ENCODE measurements at regions not wholly inside any gene's neighbourhood (a gene's known extent, or its start where the extent isn't known, plus 50 kb on each side); places are given as distances from the start of the nearest gene placed in this dataset.

- Histone ChIP-seq H2AK5ac (ENCODE audit: low read length) (no peak overlapping the region), H3K4me1 (ENCODE audit: control insufficient read depth in 1 of 2, insufficient read depth in 2 of 2, low read length in 2 of 2) (no peaks in the 10 kb centered on the region), H2AFZ (ENCODE audit: insufficient read depth, low read length, poor library complexity) (no peak overlapping the region), H3K27ac (ENCODE audit: low read depth, low read length) (no peak overlapping the region), H3K4ac (ENCODE audit: low read depth, low read length) (no peak overlapping the region), H3K14ac (ENCODE audit: low read length) (no peak overlapping the region), H2BK120ac (ENCODE audit: insufficient read depth, low read length, poor library complexity) (no peak overlapping the region), H3K79me2 (ENCODE audit: control insufficient read depth, insufficient read depth, low read length, poor library complexity) (no peaks in the 10 kb centered on the region), H4K91ac (ENCODE audit: low read depth, low read length) (no peak overlapping the region), H3K4me2 (ENCODE audit: low read length) (no peak overlapping the region), H3K79me1 (ENCODE audit: low read length) (no peaks in the 10 kb centered on the region), H3K23ac (ENCODE audit: low read length) (no peak overlapping the region), H3K9ac (ENCODE audit: low read length) (no peak overlapping the region), H3K27me3 (ENCODE audit: insufficient read depth, low read length) (no peaks in the 10 kb centered on the region), H2BK12ac (ENCODE audit: low read length) (no peak overlapping the region), H3K36me3 (ENCODE audit: control insufficient read depth in 1 of 2, insufficient read depth in 2 of 2, low read length in 2 of 2) (no peaks in the 10 kb centered on the region), H3K9me3 (ENCODE audit: insufficient read depth, low read depth, low read length) (no peaks in the 10 kb centered on the region), H3K18ac (ENCODE audit: low read length) (no peak overlapping the region), H3K4me3 (ENCODE audit: low read depth, low read length) (no peak overlapping the region), H4K12ac (ENCODE audit: low read depth, low read length) (no peak overlapping the region), H2BK5ac (ENCODE audit: low read depth, low read length, poor library complexity) (no peak overlapping the region), H4K8ac (ENCODE audit: low read depth, low read length) (no peak overlapping the region)
- no CpG with 5 or more reads among the region's 2 CpGs for WGBS (ENCODE audit: extremely low coverage, insufficient coverage, insufficient read length)
- no peak for DNase-seq
These were observed 328.3 kb downstream of the SOCS6 start for GRCh38 chr18:70617020-70617763.

GRCh38 chr18:70600225-70600925, 311.5 kb downstream of the SOCS6 start:
- DNase-seq, result no peak
- no peaks in the 10 kb centered on the region for H3K9me3 ChIP-seq (ENCODE audit: insufficient read depth, low read depth, low read length)
- no peaks in the 10 kb centered on the region for H3K27me3 ChIP-seq (ENCODE audit: insufficient read depth, low read length)

GRCh38 chr18:70598406-70598805, 309.6 kb downstream of the SOCS6 start:
- Histone ChIP-seq H3K4me2 (ENCODE audit: low read length) (no peak overlapping the region), H3K27me3 (ENCODE audit: insufficient read depth, low read length) (no peaks in the 10 kb centered on the region), H2AFZ (ENCODE audit: insufficient read depth, low read length, poor library complexity) (no peak overlapping the region), H3K4ac (ENCODE audit: low read depth, low read length) (no peak overlapping the region), H3K23ac (ENCODE audit: low read length) (no peak overlapping the region), H2BK120ac (ENCODE audit: insufficient read depth, low read length, poor library complexity) (no peak overlapping the region), H3K36me3 (ENCODE audit: control insufficient read depth in 1 of 2, insufficient read depth in 2 of 2, low read length in 2 of 2) (no peaks in the 10 kb centered on the region), H3K79me2 (ENCODE audit: control insufficient read depth, insufficient read depth, low read length, poor library complexity) (no peaks in the 10 kb centered on the region), H3K79me1 (ENCODE audit: low read length) (no peaks in the 10 kb centered on the region), H3K4me1 (ENCODE audit: control insufficient read depth in 1 of 2, insufficient read depth in 2 of 2, low read length in 2 of 2) (no peaks in the 10 kb centered on the region), H3K9me3 (ENCODE audit: insufficient read depth, low read depth, low read length) (no peaks in the 10 kb centered on the region), H3K27ac (ENCODE audit: low read depth, low read length) (no peak overlapping the region), H2AK5ac (ENCODE audit: low read length) (no peak overlapping the region), H2BK5ac (ENCODE audit: low read depth, low read length, poor library complexity) (no peak overlapping the region), H4K8ac (ENCODE audit: low read depth, low read length) (no peak overlapping the region), H3K9ac (ENCODE audit: low read length) (no peak overlapping the region), H3K14ac (ENCODE audit: low read length) (no peak overlapping the region), H4K12ac (ENCODE audit: low read depth, low read length) (no peak overlapping the region), H4K91ac (ENCODE audit: low read depth, low read length) (no peak overlapping the region), H3K4me3 (ENCODE audit: low read depth, low read length) (no peak overlapping the region), H2BK12ac (ENCODE audit: low read length) (no peak overlapping the region), H3K18ac (ENCODE audit: low read length) (no peak overlapping the region)
- no peak for DNase-seq

More at GRCh38 chr18:70600225-70600925, 311.5 kb downstream of the SOCS6 start:
- no peak overlapping the region for H2BK5ac ChIP-seq (ENCODE audit: low read depth, low read length, poor library complexity)
- no peak overlapping the region for H2AK5ac ChIP-seq (ENCODE audit: low read length)
- H3K4ac ChIP-seq (ENCODE audit: low read depth, low read length), result no peak overlapping the region
- no peak overlapping the region for H3K4me3 ChIP-seq (ENCODE audit: low read depth, low read length)
- no peak overlapping the region for H3K18ac ChIP-seq (ENCODE audit: low read length)
- no peak overlapping the region for H2AFZ ChIP-seq (ENCODE audit: insufficient read depth, low read length, poor library complexity)
- no peak overlapping the region for H3K23ac ChIP-seq (ENCODE audit: low read length)
- H3K14ac ChIP-seq (ENCODE audit: low read length), result no peak overlapping the region
- H4K91ac ChIP-seq (ENCODE audit: low read depth, low read length), result no peak overlapping the region
- H3K9ac ChIP-seq (ENCODE audit: low read length), result no peak overlapping the region
- H4K8ac ChIP-seq (ENCODE audit: low read depth, low read length), result no peak overlapping the region
- H3K4me2 ChIP-seq (ENCODE audit: low read length), result no peak overlapping the region
- H3K79me1 ChIP-seq (ENCODE audit: low read length), result no peaks in the 10 kb centered on the region
- H3K27ac ChIP-seq (ENCODE audit: low read depth, low read length), result no peak overlapping the region
- no peak overlapping the region for H2BK12ac ChIP-seq (ENCODE audit: low read length)
- no peaks in the 10 kb centered on the region for H3K36me3 ChIP-seq (ENCODE audit: control insufficient read depth in 1 of 2, insufficient read depth in 2 of 2, low read length in 2 of 2)
- no CpG with 5 or more reads among the region's 1 CpG for WGBS (ENCODE audit: extremely low coverage, insufficient coverage, insufficient read length)
- no peak overlapping the region for H2BK120ac ChIP-seq (ENCODE audit: insufficient read depth, low read length, poor library complexity)
- no peaks in the 10 kb centered on the region for H3K4me1 ChIP-seq (ENCODE audit: control insufficient read depth in 1 of 2, insufficient read depth in 2 of 2, low read length in 2 of 2)
- H3K79me2 ChIP-seq (ENCODE audit: control insufficient read depth, insufficient read depth, low read length, poor library complexity), result no peaks in the 10 kb centered on the region
- no peak overlapping the region for H4K12ac ChIP-seq (ENCODE audit: low read depth, low read length)

- Histone ChIP-seq H3K79me1 (ENCODE audit: low read length) (no peaks in the 10 kb centered on the region), H3K27ac (ENCODE audit: low read depth, low read length) (no peak overlapping the region), H3K9me3 (ENCODE audit: insufficient read depth, low read depth, low read length) (no peaks in the 10 kb centered on the region), H3K14ac (ENCODE audit: low read length) (no peak overlapping the region), H3K18ac (ENCODE audit: low read length) (no peak overlapping the region), H3K36me3 (ENCODE audit: control insufficient read depth in 1 of 2, insufficient read depth in 2 of 2, low read length in 2 of 2) (no peaks in the 10 kb centered on the region), H3K4ac (ENCODE audit: low read depth, low read length) (no peak overlapping the region), H4K91ac (ENCODE audit: low read depth, low read length) (no peak overlapping the region), H3K4me1 (ENCODE audit: control insufficient read depth in 1 of 2, insufficient read depth in 2 of 2, low read length in 2 of 2) (no peaks in the 10 kb centered on the region), H2AK5ac (ENCODE audit: low read length) (no peak overlapping the region), H3K9ac (ENCODE audit: low read length) (no peak overlapping the region), H3K4me2 (ENCODE audit: low read length) (no peak overlapping the region), H4K8ac (ENCODE audit: low read depth, low read length) (no peak overlapping the region), H2AFZ (ENCODE audit: insufficient read depth, low read length, poor library complexity) (no peak overlapping the region), H3K79me2 (ENCODE audit: control insufficient read depth, insufficient read depth, low read length, poor library complexity) (no peaks in the 10 kb centered on the region), H2BK5ac (ENCODE audit: low read depth, low read length, poor library complexity) (no peak overlapping the region), H2BK120ac (ENCODE audit: insufficient read depth, low read length, poor library complexity) (no peak overlapping the region), H3K4me3 (ENCODE audit: low read depth, low read length) (no peak overlapping the region), H3K23ac (ENCODE audit: low read length) (no peak overlapping the region), H3K27me3 (ENCODE audit: insufficient read depth, low read length) (no peaks in the 10 kb centered on the region), H2BK12ac (ENCODE audit: low read length) (no peak overlapping the region), H4K12ac (ENCODE audit: low read depth, low read length) (no peak overlapping the region)
- no peak for DNase-seq
- WGBS (ENCODE audit: extremely low coverage, insufficient coverage, insufficient read length), result no CpG with 5 or more reads among the region's 2 CpGs
These were observed 294.1 kb downstream of the SOCS6 start for GRCh38 chr18:70582981-70583380.
